ENCODE measurements at regions not wholly inside any gene's neighbourhood (a gene's known extent, or its start where the extent isn't known, plus 50 kb on each side); places are given as distances from the start of the nearest gene placed in this dataset.
"Not testable (repeated sequence)": the region's sequence is repeated elsewhere in the genome, so short reads cannot be mapped to it uniquely, and the experiment has no call there.

DNA sequence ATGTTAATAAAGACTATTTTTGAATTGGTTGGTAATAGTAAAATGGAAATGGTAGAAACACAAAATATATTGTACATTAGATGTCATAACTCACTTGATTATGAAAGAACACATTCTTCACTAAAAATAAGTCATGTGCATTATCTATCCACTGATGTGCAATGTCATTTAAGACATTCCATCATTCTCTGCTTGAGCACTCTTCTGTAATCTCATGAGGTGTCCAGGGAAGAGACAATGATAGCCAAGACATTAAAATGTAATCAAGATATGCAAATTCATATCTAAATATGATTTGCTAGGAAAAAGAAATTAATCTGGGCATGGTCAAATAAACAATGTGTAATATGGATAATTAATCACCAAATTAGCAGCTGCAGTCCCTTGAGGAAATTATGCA lies 422.5 kb downstream of the BTG1 start:
- H3K36me3 ChIP-seq (ENCODE audit: control insufficient read depth, insufficient read depth, low read length), result no peaks in the 10 kb centered on the region
- H3K4me1 ChIP-seq (ENCODE audit: control insufficient read depth, insufficient read depth, low read length, poor library complexity, severe bottlenecking), result no peaks in the 10 kb centered on the region
- ATAC-seq (ENCODE audit: low read depth in 2 of 2) (no peak), DNase-seq (no peak)
- H3K9me3 ChIP-seq (ENCODE audit: control insufficient read depth in 2 of 2, low read length in 2 of 2), result no peaks in the 10 kb centered on the region
- Mint-ChIP-seq H3K36me3 (no peaks in the 10 kb centered on the region), H3K4me1 (peaks cover 0 to 3% (median 0%) of the 10 kb centered on the region in 4 donors), H3K9me3 (peaks cover 0 to 4% (median 0%) of the 10 kb centered on the region in 7 donors), H3K27ac (no peak overlapping the region), H3K27me3 (no peaks in the 10 kb centered on the region), H3K4me3 (no peak overlapping the region)
- no peaks in the 10 kb centered on the region for H3K27me3 ChIP-seq (ENCODE audit: control insufficient read depth, insufficient read depth, low read length)
- no peak overlapping the region for H3K27ac ChIP-seq (ENCODE audit: insufficient read depth, low read length, poor library complexity, severe bottlenecking)
- no peak overlapping the region for H3K4me3 ChIP-seq (ENCODE audit: low read depth, low read length)

GRCh38 chr12:91722072-91722471 lies 423.6 kb downstream of the BTG1 start:
- Histone ChIP-seq H3K27ac (ENCODE audit: insufficient read depth, low read length, poor library complexity, severe bottlenecking) (no peak overlapping the region), H3K4me1 (ENCODE audit: control insufficient read depth, insufficient read depth, low read length, poor library complexity, severe bottlenecking) (no peaks in the 10 kb centered on the region), H3K4me3 (ENCODE audit: low read depth, low read length) (no peak overlapping the region), H3K9me3 (ENCODE audit: control insufficient read depth in 2 of 2, low read length in 2 of 2) (no peaks in the 10 kb centered on the region), H3K36me3 (ENCODE audit: control insufficient read depth, insufficient read depth, low read length) (no peaks in the 10 kb centered on the region), H3K27me3 (ENCODE audit: control insufficient read depth, insufficient read depth, low read length) (no peaks in the 10 kb centered on the region)
- Mint-ChIP-seq H3K36me3 (no peaks in the 10 kb centered on the region), H3K4me1 (peaks cover 0 to 3% (median 0%) of the 10 kb centered on the region in 4 donors), H3K27me3 (no peaks in the 10 kb centered on the region), H3K4me3 (no peak overlapping the region), H3K27ac (no peak overlapping the region), H3K9me3 (peaks cover 0 to 4% (median 0%) of the 10 kb centered on the region in 7 donors)
- ATAC-seq (ENCODE audit: low read depth in 2 of 2) (no peak), DNase-seq (peak in 1 of 3 donors; percentile 20)

- Histone ChIP-seq H3K9me3 (ENCODE audit: control insufficient read depth in 2 of 2, low read length in 2 of 2) (no peaks in the 10 kb centered on the region), H3K27ac (ENCODE audit: insufficient read depth, low read length, poor library complexity, severe bottlenecking) (no peak overlapping the region), H3K27me3 (ENCODE audit: control insufficient read depth, insufficient read depth, low read length) (no peaks in the 10 kb centered on the region), H3K36me3 (ENCODE audit: control insufficient read depth, insufficient read depth, low read length) (no peaks in the 10 kb centered on the region), H3K4me3 (ENCODE audit: low read depth, low read length) (no peak overlapping the region), H3K4me1 (ENCODE audit: control insufficient read depth, insufficient read depth, low read length, poor library complexity, severe bottlenecking) (no peaks in the 10 kb centered on the region)
- ATAC-seq (ENCODE audit: low read depth in 2 of 2) (no peak), DNase-seq (no peak)
- H3K4me1 Mint-ChIP-seq, result peaks cover 0 to 3% (median 0%) of the 10 kb centered on the region in 4 donors
- no peaks in the 10 kb centered on the region for H3K36me3 Mint-ChIP-seq
- peaks cover 0 to 4% (median 0%) of the 10 kb centered on the region in 7 donors for H3K9me3 Mint-ChIP-seq
- no peak overlapping the region for H3K4me3 Mint-ChIP-seq
- H3K27ac Mint-ChIP-seq, result no peak overlapping the region
- H3K27me3 Mint-ChIP-seq, result no peaks in the 10 kb centered on the region
Observed at GRCh38 chr12:91721023-91721422, 424.6 kb downstream of the BTG1 start.

- Histone ChIP-seq H3K36me3 (ENCODE audit: control insufficient read depth, insufficient read depth, low read length) (no peaks in the 10 kb centered on the region), H3K27ac (ENCODE audit: insufficient read depth, low read length, poor library complexity, severe bottlenecking) (no peak overlapping the region), H3K9me3 (ENCODE audit: control insufficient read depth in 2 of 2, low read length in 2 of 2) (no peaks in the 10 kb centered on the region), H3K4me1 (ENCODE audit: control insufficient read depth, insufficient read depth, low read length, poor library complexity, severe bottlenecking) (no peaks in the 10 kb centered on the region), H3K4me3 (ENCODE audit: low read depth, low read length) (no peak overlapping the region), H3K27me3 (ENCODE audit: control insufficient read depth, insufficient read depth, low read length) (no peaks in the 10 kb centered on the region)
- no peak for DNase-seq
- Mint-ChIP-seq H3K36me3 (no peaks in the 10 kb centered on the region), H3K27ac (no peak overlapping the region), H3K4me1 (peaks cover 0 to 3% (median 0%) of the 10 kb centered on the region in 4 donors), H3K9me3 (no peaks in the 10 kb centered on the region), H3K4me3 (no peak overlapping the region), H3K27me3 (no peaks in the 10 kb centered on the region)
- ATAC-seq (ENCODE audit: low read depth in 2 of 2), result no peak
Observed at GRCh38 chr12:91718326-91718725, 427.3 kb downstream of the BTG1 start.

DNA sequence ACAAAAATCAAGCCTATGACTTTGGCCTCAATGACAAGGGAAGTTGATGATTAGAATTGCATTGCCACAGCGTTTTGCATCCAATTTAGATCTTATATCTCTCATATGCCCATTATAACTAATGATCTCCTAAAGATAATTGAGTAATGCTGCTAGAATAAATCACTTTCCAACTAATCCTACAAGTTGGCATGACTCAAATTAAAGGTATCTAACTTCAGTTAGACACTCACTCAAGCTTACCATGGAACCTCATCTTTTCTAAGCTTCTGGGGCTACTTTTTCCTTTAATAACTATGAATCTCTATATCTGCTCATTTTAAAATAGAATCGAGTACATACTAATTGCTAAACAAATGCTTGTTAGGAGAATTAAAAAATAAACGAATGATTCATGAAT lies 427.8 kb downstream of the BTG1 start:
- no peaks in the 10 kb centered on the region for H3K27me3 ChIP-seq (ENCODE audit: control insufficient read depth, insufficient read depth, low read length)
- H3K4me1 Mint-ChIP-seq, result peaks cover 0 to 3% (median 0%) of the 10 kb centered on the region in 4 donors
- no peak overlapping the region for H3K4me3 Mint-ChIP-seq

GRCh38 chr12:91711925-91712324 lies 433.7 kb downstream of the BTG1 start:
- not testable (repeated sequence) for H3K36me3 Mint-ChIP-seq; H3K27me3 ChIP-seq (ENCODE audit: control insufficient read depth, insufficient read depth, low read length); H3K27ac Mint-ChIP-seq; H3K9me3 ChIP-seq (ENCODE audit: control insufficient read depth in 2 of 2, low read length in 2 of 2); H3K4me1 ChIP-seq (ENCODE audit: control insufficient read depth, insufficient read depth, low read length, poor library complexity, severe bottlenecking); H3K4me3 ChIP-seq (ENCODE audit: low read depth, low read length); DNase-seq; H3K36me3 ChIP-seq (ENCODE audit: control insufficient read depth, insufficient read depth, low read length); H3K27ac ChIP-seq (ENCODE audit: insufficient read depth, low read length, poor library complexity, severe bottlenecking); H3K4me1 Mint-ChIP-seq; H3K27me3 Mint-ChIP-seq; ATAC-seq (ENCODE audit: low read depth in 2 of 2); H3K9me3 Mint-ChIP-seq; H3K4me3 Mint-ChIP-seq

More for the DNA sequence above, 427.8 kb downstream of the BTG1 start:
- Histone ChIP-seq H3K4me1 (ENCODE audit: control insufficient read depth, insufficient read depth, low read length, poor library complexity, severe bottlenecking) (no peaks in the 10 kb centered on the region), H3K9me3 (ENCODE audit: control insufficient read depth in 2 of 2, low read length in 2 of 2) (no peaks in the 10 kb centered on the region), H3K4me3 (ENCODE audit: low read depth, low read length) (no peak overlapping the region), H3K36me3 (ENCODE audit: control insufficient read depth, insufficient read depth, low read length) (no peaks in the 10 kb centered on the region), H3K27ac (ENCODE audit: insufficient read depth, low read length, poor library complexity, severe bottlenecking) (no peak overlapping the region)
- ATAC-seq (ENCODE audit: low read depth in 2 of 2) (no peak), DNase-seq (no peak)
- H3K27ac Mint-ChIP-seq, result no peak overlapping the region
- peaks cover 0 to 3% (median 0%) of the 10 kb centered on the region in 7 donors for H3K9me3 Mint-ChIP-seq
- no peaks in the 10 kb centered on the region for H3K27me3 Mint-ChIP-seq
- no peaks in the 10 kb centered on the region for H3K36me3 Mint-ChIP-seq

GRCh38 chr12:91706466-91706865 lies 439.2 kb downstream of the BTG1 start:
- ATAC-seq (ENCODE audit: low read depth in 2 of 2) (no peak), DNase-seq (no peak)
- no peaks in the 10 kb centered on the region for H3K4me1 ChIP-seq (ENCODE audit: control insufficient read depth, insufficient read depth, low read length, poor library complexity, severe bottlenecking)
- no peaks in the 10 kb centered on the region for H3K9me3 ChIP-seq (ENCODE audit: control insufficient read depth in 2 of 2, low read length in 2 of 2)
- no peak overlapping the region for H3K4me3 Mint-ChIP-seq
- no peak overlapping the region for H3K27ac Mint-ChIP-seq
- H3K36me3 Mint-ChIP-seq, result peaks cover 4% of the 10 kb centered on the region
- no peak overlapping the region for H3K27ac ChIP-seq (ENCODE audit: insufficient read depth, low read length, poor library complexity, severe bottlenecking)
- no peaks in the 10 kb centered on the region for H3K27me3 ChIP-seq (ENCODE audit: control insufficient read depth, insufficient read depth, low read length)
- H3K9me3 Mint-ChIP-seq, result peaks cover 0 to 2% (median 0%) of the 10 kb centered on the region in 7 donors
- H3K36me3 ChIP-seq (ENCODE audit: control insufficient read depth, insufficient read depth, low read length), result no peaks in the 10 kb centered on the region
- H3K4me3 ChIP-seq (ENCODE audit: low read depth, low read length), result no peak overlapping the region
- H3K4me1 Mint-ChIP-seq, result no peaks in the 10 kb centered on the region
- H3K27me3 Mint-ChIP-seq, result no peaks in the 10 kb centered on the region

DNA sequence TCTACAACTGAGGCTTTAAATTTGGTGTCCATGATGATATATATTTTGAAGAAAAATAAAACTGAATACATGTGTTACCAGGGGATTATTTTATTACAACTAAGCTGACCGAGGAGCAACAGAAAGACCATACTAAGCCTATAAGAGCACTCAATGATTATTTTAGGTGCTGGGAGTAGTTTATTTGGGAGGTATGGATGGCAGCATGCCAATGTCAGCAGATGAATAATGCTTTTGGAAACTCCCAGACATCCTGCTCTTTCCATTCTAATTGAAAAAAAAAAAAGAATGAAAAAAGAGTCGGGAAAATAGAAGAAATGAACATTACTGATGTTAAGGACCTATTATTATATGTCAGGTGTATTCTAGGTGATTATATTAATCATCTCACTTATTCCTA lies 441.2 kb downstream of the BTG1 start:
- no peaks in the 10 kb centered on the region for H3K4me1 ChIP-seq (ENCODE audit: control insufficient read depth, insufficient read depth, low read length, poor library complexity, severe bottlenecking)
- Mint-ChIP-seq H3K36me3 (peaks cover 4% of the 10 kb centered on the region), H3K4me3 (no peak overlapping the region), H3K27ac (no peak overlapping the region), H3K27me3 (no peaks in the 10 kb centered on the region), H3K9me3 (no peaks in the 10 kb centered on the region), H3K4me1 (no peaks in the 10 kb centered on the region)
- ATAC-seq (ENCODE audit: low read depth in 2 of 2) (no peak), DNase-seq (no peak)
- H3K36me3 ChIP-seq (ENCODE audit: control insufficient read depth, insufficient read depth, low read length), result no peaks in the 10 kb centered on the region
- H3K27me3 ChIP-seq (ENCODE audit: control insufficient read depth, insufficient read depth, low read length), result no peaks in the 10 kb centered on the region
- no peaks in the 10 kb centered on the region for H3K9me3 ChIP-seq (ENCODE audit: control insufficient read depth in 2 of 2, low read length in 2 of 2)
- H3K27ac ChIP-seq (ENCODE audit: insufficient read depth, low read length, poor library complexity, severe bottlenecking), result no peak overlapping the region
- H3K4me3 ChIP-seq (ENCODE audit: low read depth, low read length), result no peak overlapping the region
